ENCODE measurements at regions not wholly inside any gene's neighbourhood (a gene's known extent, or its start where the extent isn't known, plus 50 kb on each side); places are given as distances from the start of the nearest gene placed in this dataset.
A peak's percentile ranks its signal among the peaks of the same experiment; 100 is the strongest.
"Not testable (repeated sequence)": the region's sequence is repeated elsewhere in the genome, so short reads cannot be mapped to it uniquely, and the experiment has no call there.

- DNase-seq: not testable (repeated sequence)
Measured at GRCh38 chr10:46204482-46205102, 82.2 kb upstream of the ANTXRL start.

GRCh38 chr10:46210427-46210826, 76.4 kb upstream of the ANTXRL start:
- DNase-seq: not testable (repeated sequence)

- DNase-seq: no peak
Measured at GRCh38 chr10:46215426-46215825, 71.4 kb upstream of the ANTXRL start.

GRCh38 chr10:46216003-46216634, 70.7 kb upstream of the ANTXRL start:
- DNase-seq: no peak

GRCh38 chr10:46216836-46217751, 69.7 kb upstream of the ANTXRL start:
- no peak for DNase-seq

- DNase-seq: no peak
Measured at GRCh38 chr10:46217752-46218453, 68.9 kb upstream of the ANTXRL start.

- no peak for DNase-seq
Measured at GRCh38 chr10:46218921-46219320, 67.9 kb upstream of the ANTXRL start.

GRCh38 chr10:46219431-46219990, 67.3 kb upstream of the ANTXRL start:
- DNase-seq: not testable (repeated sequence)

- DNase-seq: no peak
Measured at GRCh38 chr10:46220187-46220586, 66.6 kb upstream of the ANTXRL start.

GRCh38 chr10:46220872-46221538, 65.8 kb upstream of the ANTXRL start:
- no peak for DNase-seq

GRCh38 chr10:46222364-46222935, 64.3 kb upstream of the ANTXRL start:
- DNase-seq: no peak

GRCh38 chr10:46223064-46223480, 63.7 kb upstream of the ANTXRL start:
- DNase-seq: no peak

GRCh38 chr10:46223626-46224413, 63.0 kb upstream of the ANTXRL start:
- no peak for DNase-seq

GRCh38 chr10:46224414-46224682, 62.4 kb upstream of the ANTXRL start:
- no peak for DNase-seq

GRCh38 chr10:46225597-46225996, 61.2 kb upstream of the ANTXRL start:
- no peak for DNase-seq

- no peak for DNase-seq
Measured at GRCh38 chr10:46226232-46226631, 60.6 kb upstream of the ANTXRL start.

- no peak for DNase-seq
Measured at GRCh38 chr10:46226900-46227558, 59.8 kb upstream of the ANTXRL start.

- DNase-seq: no peak
Measured at GRCh38 chr10:46227571-46227935, 59.2 kb upstream of the ANTXRL start.

- DNase-seq: no peak
Measured at GRCh38 chr10:46227936-46228562, 58.7 kb upstream of the ANTXRL start.

- peak; percentile 93 for DNase-seq
Measured at GRCh38 chr10:46228563-46229071, 58.2 kb upstream of the ANTXRL start.

All from eye (tissue), 1 donor.